HG03558 (cell line): ENCODE measurements at regions not wholly inside any gene's neighbourhood (a gene's known extent, or its start where the extent isn't known, plus 50 kb on each side); places are given as distances from the start of the nearest gene placed in this dataset.

Experiments
- ATAC-seq: cut with Tn5 transposase; IDR thresholded peaks from one replicate; pipeline ENCODE4 v1.9.1; 2021; ENCODE audit warnings: moderate number of reproducible peaks; ENCODE audit not compliant: unreplicated experiment; ENCODE audit errors: extremely low read depth

DNA sequence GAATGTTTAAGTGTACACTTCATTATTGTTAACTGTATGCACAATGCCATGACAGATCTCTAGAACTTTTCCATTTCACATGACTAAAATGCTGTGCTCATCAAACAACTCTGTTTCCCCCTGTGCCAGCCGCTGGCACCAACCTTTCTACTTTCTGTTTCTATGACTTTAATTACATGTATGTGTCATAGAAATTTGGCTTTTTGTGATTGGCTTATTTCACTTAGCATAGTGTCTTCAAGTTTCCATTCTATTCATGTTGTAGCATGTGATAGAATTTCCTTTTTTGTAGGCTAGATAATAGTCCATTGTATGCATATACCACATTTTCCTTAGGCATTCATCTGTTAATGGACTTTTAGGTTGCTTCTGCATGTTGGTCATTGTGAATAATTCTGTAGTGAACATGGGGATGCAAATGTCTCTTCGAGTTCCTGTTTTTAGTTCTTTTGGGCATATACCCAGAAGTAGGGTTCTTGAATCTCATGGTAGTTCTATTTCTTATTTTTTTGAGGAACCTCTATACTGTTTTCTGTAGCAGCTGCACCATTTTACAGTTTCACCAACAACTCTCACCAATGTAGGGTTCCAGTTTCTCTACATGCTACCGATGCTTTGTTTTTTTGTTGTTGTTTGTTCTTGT lies 184.4 kb upstream of the DMRT1 start:
- no peak for ATAC-seq

DNA sequence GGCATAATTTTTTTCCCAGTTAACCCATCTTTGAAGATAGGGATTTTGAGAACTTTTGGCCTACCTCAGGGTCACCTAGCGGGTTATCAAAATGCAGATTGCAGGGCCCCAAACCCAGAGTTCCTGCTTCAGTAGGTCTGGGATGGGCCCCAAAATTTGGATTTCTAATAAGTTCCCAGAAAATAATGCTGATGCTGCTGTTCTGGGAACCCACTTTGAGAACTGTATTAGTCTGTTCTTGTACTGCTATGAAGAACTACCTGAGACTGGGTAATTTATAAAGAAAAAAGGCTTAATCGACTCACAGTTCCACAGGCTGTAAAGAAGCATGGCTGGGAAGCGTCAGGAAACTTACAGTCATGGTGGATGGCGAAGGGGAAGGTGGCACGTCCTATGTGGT lies 182.2 kb upstream of the DMRT1 start:
- ATAC-seq = no peak

DNA sequence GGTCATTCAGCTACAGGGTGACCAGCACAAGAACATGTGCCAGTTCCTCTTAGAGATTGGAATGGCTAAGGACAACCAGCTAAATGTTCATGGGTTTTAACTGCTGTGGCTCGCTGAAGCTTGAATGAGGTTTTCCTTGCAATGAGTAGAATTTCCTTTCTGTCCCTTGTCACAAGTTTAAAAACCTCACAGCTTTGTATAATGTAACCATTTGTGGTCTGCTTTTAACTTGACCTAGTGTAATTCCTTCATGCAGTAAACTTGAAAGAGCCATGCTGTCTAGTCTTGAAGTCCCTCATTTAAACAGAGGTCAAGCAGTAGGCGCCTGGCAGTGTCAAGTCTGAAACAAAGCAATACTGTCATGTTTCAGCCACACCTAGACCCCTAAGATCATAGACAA lies 181.3 kb upstream of the DMRT1 start:
- no peak for ATAC-seq

DNA sequence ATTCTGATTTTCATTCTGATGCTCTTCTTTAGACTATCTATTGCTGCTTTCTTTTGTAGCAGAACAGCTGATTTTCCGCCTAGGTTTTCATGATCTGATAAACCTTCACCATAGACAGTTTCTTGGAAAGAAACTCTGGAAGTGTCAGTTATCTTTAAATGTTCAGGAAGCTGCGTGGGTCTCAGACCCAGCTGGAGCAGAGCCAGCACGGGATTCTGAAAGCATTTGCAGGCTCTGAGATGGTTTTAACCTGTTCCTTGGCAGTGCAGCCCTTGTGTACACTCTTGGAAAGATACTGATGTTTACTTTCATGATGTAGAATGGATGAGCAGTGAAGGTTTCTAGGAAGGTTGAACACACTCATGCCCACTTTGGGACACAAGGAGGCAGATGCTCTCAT lies 178.0 kb upstream of the DMRT1 start:
- ATAC-seq = no peak

DNA sequence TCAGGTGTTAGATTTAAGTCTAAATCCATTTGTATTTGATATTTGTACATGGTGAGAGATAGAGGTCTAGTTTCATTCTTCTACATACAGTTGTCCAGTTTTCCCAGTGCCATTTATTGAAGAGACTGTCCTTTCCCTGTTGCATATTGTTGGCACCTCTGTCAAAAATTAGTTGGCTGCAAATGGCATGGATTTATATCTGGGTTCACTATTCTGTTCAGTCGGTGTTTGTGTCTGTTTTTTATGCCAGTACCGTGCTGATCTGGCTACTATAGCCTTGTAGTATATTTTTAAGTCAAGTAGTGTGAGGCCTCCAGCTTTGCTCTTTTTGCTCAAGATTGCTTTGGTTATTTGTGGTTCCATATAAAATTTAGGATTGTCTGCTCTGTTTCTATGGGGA lies 176.2 kb upstream of the DMRT1 start:
- no peak for ATAC-seq

DNA sequence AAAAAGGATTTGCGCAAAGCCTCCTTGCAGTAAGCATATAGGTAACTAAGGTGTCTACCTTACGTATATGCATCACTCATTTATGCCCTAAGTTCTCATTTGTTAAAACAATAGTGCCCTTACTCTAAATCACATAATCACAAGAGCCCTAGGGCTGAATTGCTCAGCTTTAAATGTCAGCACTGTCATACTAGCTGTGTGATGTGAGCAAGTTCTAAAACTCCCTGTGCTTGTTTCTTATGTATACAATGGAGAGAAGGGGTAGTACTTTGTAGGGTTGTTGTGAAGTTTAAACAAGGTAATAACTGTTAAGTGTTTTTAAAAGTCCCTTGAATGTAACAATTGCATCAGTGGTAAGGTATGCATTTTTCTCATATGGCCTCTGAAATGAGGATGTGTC lies 169.5 kb upstream of the DMRT1 start:
- ATAC-seq = no peak

DNA sequence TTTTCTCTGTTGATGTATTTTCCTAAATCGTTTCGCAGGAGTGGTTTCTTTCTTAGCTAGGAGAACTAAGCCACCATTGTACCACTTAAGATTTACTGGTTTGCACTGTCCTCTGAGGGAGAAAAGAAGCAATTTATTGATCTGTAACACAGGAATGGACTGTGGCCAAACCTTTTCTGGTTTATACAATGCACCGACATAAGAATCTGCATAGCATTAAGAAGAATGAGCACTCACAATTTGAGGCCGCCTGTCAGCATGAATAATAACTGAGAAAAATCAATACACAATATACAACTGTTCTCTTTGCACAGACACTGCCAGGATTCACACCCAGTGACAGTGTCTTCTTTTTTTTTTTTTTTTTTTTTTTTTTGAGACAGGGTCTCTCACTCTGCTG lies 168.6 kb upstream of the DMRT1 start:
- ATAC-seq = no peak

DNA sequence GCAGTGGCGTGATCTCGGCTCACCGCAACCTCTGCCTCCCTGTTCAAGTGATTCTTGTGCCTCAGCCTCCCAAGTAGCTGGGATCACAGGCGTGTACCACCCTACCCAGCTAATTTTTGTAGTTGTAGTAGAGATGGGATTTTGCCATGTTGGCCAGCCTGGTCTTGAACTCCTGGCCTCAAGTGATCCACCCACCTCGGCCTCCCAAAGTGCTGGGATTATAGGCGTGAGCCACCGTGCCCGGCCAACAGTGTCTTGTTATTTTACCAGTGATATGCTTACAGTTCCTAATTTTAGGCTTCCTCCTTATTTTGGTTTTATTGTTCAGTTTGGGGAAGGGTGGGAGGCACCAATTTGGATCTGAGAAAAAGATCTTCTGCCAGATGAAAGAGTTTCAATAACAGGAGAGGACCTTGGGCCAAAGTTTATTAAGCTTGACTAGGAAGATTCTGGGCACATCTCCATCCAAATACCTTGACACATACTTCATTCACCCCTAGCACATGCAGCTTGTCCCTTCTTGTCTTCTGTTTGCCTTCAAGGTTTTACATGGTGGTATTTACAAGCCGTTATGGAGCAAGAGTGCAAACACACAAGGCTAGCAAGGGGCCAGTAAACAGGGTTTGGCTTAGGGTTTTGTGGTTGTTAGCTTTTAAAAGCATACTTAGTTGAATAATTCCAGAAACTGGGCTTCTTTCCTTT lies 168.1 kb upstream of the DMRT1 start:
- ATAC-seq = no peak

DNA sequence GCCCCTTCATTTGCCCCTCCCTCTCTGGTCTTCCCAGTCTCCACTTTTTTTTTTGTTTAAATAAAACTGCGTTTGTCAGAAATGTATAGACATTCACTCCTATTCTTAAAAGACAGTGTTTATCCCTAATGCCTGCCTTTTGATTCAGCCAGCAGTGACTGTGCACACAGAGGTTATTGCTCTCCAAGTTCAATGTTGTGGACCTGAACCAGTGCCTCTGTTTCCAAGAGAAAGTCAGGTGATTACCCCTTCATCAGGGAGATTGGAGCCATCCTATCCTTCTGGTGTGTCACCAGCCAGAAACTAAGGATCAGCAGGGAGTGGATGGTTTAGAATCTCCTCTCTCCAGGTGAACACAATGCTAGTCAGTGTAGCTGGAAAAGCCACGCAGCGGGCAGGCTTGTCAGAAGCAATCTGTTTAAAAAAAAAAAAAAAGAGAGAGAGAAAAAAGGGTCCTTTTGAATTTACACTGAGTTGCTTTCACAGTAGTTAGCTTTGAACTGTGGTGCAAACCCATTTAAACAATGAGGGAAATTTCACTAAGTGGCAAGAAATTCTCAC lies 167.5 kb upstream of the DMRT1 start:
- ATAC-seq = no peak

DNA sequence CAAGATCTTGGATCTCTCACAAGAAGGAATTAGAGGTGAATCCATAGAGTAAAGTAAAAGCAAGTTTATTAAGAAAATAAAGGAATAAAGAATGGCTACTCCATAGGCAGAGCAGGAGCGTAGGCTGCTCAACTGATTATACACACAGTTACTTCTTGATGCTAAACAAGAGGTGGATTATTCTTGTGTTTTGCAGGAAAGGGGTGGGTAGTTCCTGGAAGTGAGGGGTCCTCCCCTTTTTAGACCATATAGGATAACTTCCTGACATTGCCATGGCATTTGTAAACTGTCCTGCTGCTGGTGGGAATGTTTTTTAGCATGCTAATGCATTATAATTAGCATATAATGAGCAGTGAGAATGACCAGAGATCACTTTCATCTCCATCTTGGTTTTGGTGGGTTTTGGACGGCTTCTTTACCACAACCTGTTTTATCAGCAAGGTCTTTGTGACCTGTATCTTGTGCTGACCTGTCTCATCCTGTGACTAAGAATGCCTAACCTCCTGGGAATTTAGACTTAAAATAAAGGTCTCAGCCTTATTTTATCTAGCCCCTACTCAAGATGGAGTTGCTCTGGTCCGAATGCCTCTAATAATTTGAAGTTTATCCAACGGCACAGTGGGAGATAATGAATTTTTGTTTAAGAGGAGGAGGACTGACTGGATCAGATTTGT lies 165.7 kb upstream of the DMRT1 start:
- no peak for ATAC-seq

DNA sequence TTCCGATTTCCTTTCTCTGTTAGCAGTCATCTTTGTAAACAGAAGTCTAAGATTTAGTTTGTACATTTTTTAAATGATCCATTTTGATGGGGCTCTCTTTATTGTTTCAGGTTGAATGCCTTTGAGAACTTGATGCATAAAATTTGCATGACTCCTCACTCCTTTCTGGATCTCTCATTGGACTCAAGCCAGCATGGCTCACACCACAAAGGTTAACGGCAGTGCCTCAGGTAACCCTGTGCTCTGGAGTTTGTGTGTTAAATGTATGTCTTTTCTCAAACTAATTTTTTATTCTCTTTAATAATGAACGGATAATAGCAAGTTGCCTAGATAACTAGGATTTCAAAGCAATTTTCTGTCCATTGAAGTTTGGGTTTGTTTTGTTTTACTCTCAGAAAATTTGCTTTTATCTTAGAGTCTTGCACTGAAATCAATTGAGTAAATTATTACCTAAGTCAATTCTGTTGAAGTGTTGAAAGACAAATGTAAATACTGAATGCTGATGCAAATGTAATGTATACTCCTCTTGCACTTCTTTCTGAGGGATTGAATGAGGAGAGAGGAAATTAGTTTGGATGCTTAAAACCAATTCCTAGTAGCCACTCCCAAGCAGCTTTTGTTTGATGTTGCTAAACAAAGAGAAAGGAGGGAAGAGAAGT lies 164.6 kb upstream of the DMRT1 start:
- no peak for ATAC-seq

DNA sequence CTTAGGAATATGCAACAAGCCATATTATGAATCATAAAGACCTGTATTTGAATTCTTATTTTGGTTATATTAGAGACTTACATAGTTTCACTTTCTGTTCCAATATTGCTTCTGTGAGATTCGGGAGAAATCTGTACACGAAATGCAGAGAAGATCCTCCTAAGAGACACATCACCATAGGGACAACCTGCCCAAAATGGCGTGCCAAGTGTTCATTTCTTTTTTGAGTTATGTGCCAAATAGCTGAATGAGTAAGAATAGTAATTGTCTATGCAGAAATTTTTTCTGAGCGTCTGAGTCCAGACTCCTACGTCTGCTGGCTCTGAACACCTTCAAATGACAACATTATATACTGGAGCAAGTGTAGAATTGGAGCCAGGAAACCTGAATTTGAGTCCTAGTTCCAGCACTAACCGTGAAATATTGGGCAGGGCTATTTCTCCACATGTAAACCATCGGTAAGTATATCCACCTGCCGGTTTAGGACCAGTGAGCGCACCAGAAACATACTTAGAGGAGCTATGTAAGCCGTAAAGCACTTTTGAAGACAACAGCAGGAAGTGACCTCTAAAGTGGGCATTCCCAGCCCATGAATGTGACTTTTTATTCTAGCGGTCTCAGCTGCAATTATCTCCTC lies 163.9 kb upstream of the DMRT1 start:
- ATAC-seq = no peak

DNA sequence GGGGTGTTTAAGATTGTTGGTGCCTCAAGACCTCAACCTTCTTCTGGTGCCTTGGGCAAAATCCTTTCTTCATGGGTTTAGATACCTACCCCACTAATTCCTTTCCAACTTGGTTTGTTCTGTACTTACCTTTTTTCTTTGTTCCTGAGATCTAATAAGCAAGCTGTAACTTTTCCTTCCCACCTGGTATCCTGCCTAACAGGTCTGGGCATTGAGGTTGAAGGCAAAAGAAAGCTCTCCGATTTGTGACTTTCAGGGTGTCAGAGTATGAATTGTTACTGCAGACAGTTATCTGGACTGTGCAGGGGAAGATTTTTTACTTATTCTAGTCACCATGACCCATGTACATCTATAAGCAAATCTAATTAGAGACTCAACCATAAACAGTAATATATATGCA lies 162.6 kb upstream of the DMRT1 start:
- ATAC-seq = no peak

DNA sequence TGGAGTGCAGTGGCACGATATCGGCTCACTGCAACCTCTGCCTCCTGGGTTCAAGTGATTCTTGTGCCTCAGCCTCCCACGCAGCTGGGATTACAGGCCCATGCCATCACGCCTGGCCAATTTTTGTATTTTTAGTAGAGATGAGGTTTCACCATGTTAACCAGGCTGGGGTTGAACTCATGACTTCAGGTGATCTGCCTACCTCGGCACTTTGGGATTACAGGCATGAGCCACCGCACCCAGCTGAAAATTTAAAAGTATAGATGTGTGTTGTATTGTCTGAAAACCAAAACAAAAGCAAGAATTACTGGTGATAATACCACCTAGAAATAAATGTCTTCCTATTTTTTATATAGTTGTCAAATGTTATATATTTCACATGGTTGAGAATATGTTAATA lies 162.0 kb upstream of the DMRT1 start:
- no peak for ATAC-seq

DNA sequence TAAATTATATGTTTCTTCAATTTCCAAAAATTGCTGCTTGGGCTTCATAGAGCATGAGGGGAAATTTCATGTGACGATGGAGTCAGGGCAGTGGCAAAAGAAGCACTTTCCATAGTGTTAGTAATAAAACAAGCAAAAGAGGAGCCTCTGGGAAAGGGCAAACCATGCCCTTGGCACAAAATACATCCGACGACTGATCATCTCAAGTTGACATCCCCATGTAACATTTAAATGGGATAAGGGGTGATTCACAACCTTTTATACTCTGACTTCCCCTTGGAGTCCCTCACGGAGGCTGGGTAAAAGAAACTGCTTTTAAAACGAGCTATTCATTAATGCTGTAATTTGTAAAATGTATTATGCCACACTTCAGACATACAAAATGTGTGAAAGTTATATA lies 161.4 kb upstream of the DMRT1 start:
- no peak for ATAC-seq

DNA sequence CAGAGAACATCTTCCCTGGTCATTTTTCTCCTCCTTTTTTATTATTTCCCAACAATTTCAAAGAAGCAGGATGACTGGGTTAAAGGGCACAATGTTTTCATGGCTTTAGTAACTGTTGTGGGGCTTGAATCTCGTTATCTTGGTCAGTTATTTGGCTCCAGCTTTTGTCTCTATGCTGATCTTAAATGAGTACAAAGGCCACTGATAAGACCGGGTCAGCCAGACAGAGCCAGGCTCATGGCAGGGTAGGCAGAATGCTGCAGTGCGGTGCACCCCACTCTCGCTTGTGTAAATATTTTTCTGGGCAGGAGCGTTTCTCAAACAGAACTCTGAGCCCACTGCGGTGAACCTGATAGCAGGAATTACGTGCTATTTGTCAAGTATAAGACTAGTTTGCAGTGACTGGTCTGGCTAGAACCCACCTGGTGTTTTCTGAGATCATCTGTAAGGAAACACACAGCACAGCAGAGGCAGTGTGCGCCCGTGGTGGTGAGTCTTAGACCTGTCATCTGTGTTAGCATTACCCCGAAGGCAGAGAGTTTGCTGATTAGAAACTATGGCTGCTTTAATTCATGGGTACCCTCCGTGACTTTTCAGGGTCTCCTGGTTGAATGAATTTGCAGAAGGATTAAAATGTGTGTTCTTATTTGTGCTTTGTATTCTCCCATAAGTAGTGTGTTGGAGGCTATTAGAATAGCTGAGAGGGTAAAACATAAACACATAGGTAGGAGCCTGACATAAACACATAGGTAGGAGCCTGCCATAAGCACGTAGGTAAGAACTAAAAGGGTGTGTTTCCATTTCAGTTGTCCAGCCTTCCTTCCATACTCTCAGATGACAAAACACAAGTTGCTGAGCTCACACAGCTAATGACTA lies 158.6 kb upstream of the DMRT1 start:
- no peak for ATAC-seq

DNA sequence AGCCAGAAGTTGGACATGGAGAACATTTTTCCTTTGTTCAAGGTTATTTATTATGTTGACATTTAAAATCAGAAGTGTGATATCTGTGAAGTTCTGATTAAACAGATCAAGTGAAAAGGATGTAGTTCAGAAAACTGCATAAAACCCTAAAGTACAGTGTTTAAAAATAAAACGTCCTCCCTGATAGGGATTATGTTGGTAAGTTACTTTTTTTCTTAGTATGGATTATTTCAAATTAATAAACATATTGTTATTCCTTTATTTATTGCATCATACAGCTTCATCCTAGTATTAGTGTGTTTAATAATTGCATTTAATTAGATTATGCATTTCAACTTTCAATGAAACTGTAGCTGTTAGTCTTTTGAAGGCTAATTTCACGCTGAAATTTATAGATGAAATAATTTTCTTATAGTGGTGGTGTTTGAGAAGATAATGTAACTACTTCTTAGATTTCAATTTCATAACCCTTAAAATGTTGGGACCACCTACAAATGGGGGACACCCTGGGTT lies 157.9 kb upstream of the DMRT1 start:
- no peak for ATAC-seq

DNA sequence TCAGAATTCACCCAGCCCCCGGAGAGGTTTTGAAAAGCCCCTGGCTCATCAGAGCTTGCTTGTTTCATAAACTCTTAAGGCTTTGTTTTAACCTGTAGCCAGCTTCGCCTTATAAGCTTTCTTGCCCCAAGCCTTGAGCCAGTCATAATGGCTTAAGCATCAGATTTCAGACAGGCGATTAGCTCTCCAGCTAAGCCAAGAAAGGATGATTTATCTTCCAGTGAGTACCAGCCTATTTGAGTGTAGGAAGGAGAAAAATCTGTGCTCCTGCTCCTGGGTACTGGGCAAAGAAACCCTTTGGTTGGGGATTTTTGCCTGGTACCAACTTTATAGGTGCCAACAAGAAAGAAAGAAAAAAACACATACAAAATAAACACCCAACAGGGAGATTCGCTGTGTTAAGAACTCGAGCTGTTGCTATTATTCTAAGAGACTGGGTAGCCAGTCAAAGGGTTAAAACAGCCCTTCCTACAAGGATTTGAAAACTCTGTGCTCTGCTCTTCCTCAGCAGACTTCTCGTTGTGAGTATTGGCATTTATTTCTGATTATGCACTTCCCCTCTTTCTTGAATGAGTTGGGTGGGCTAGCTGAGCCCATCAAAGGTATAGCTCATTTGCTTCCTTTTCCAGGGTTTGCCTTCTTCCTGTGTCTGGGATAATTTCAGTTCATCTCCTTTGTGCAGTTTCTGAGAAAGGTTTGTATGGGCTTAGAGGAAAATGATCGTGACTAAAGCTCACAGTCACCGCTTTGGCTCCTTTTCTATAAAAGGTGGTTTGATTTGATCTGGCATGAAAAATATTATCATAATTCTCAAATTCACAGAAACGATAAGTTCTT lies 157.2 kb upstream of the DMRT1 start:
- ATAC-seq = no peak
